Inflammatory macrophage treated with lipopolysaccharide for 4 hours (primary cell): ENCODE measurements at regions not wholly inside any gene's neighbourhood (a gene's known extent, or its start where the extent isn't known, plus 50 kb on each side); places are given as distances from the start of the nearest gene placed in this dataset.

Experiments
- DNase-seq: peaks from one replicate; pipeline ENCODE4 v3.0.0-alpha.2; 2020

DNA sequence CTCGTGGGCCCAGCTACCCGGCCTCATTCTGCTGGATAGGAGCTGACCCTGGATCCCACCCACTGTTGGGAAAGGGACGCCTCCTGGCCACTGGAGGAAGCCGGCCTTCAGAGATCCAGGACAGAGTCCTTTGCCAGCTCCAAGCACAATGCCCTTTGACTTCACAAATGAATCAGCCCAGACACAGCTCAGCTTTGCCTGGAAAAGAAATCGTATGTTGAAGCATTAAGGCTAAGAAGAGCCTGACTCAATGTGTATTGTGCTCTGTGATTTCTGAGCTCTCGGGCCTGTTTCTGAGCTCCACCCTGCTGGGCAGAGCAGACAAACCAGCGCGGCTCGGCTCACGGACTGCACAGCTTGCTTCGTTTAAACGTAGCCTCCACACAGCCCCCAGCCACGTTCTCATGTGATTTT lies 162.9 kb upstream of the APCDD1 start:
- no peak for DNase-seq

DNA sequence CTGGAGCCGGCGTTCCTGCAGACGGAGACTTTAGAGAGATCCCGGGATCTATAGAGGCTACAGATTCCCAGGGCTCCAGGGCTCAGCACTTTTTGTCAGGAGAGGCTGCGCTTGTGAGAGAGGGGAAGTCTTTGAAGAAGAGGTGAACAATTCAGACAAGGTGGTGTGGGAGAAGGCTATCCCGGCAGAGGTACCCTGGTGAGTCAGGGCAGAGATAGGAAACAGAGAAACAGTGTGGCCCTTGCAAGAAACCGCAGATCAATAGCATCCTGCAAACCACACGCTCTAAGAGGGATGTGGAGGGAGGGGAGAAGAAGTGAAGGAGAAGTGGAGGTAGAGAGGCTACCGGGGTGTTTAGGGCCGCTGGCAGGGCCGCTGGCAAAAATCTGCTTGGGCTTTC lies 160.5 kb upstream of the APCDD1 start:
- no peak for DNase-seq

DNA sequence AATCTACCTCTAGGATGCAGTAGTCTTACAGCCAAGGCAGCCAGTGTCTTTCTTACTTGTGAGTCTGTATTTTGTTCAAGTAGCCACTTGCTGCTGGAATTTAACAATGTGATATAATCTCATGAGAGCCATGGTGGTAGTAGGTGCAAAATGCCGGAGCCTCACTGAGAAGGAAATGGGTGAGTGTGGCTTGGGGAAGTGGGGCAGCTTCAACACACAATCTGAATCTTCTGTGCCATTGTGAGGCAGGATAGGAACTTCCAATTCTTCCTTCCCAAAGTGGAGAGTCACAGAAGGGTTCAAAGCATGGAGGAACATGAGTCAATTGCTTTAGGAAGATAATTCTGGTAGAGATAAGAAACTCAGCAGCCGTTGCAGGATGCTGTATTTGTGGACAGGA lies 158.7 kb upstream of the APCDD1 start:
- no peak for DNase-seq

DNA sequence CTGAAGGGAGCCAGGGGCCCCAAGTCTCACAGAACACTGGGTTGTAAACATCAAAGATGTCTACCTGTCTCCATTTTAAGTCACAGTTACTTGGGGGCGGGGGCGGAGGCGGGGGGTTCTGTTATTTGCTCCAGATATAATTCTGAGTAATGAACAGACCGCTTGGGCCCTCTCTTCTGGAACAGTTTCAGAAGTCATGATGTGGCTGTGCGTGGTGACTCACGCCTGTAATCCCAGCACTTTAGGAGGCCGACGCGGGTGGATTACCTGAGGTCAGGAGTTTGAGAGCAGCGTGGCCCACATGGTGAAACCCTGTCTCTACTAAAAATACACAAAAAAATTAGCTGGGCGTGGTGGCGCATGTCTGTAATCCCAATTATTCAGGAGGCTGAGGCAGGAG lies 157.9 kb upstream of the APCDD1 start:
- no peak for DNase-seq

DNA sequence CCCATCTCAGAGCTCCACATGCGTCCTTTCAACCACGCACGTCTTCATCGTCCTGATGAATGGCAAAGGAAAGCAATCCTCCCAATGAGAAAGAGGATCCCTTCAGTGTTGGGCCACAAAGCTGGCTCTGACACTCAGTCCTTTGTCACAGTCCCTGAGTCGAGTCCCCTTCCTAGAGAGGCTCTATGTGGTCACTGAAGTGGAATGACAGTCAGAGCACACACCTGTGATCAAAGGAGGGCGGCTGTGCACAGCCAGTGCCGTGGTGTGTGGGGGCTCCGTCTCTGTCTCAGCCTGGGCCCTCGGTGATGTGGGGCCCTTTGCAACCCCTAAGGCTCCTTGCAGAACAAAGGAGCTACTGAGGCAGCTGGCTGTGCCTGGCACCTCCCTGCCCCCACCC lies 157.3 kb upstream of the APCDD1 start:
- DNase-seq = no peak

DNA sequence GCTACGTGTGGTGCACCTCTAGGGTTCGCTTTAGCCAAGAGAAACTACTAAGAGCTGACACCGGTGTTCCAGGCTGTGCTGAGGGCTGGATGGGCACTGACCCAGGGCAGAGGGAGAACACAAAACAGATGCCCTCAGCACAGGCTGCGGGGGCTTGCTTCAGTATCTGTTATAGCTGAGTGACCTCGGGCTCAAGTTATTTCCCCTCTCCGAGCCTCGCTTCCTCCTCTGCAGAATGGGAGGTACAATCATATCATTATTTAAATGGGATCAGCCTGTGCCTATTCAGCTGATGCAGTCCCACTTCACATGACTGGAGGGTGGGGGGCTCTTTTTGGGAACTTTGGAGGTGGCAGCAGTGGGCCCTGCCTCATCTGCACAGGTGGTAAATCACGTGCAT lies 156.1 kb upstream of the APCDD1 start:
- no peak for DNase-seq

DNA sequence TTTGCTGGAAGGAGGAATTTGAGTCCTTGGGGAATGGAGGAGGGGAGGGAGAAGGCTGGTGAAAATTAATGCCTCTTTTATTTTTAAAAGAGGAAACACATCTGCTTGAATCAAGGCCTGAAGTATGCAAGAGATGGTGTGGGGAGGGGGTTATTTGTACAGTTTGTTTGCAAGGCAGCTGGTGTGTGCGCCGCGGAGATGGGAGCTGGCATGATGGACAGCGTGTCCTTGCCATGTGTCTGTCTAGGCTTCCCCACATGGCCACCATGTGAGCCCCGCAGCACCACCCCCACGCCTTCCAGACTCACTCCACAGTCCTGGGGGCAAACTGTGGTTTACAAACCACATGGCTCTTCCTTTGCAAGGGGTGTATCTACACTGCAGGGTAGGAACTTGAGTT lies 154.8 kb upstream of the APCDD1 start:
- DNase-seq = no peak

DNA sequence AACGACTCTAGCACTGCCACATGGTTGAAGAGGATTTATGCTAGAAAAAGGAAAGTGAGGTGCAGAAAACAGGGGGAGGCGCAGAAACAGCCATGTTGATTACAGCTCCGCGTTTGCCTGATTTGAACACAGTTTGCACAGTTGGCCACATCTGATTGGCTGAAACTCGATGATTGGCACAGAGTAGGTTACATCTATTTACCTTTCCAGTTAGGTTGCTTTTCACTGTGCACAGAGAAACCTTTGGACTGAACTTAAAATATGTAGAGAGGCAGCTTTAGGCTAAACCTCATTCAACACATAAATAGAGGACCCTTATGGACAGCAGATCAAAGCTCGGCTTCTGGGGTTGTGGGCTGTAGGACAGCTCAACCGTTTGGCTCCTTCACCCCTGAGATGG lies 153.7 kb upstream of the APCDD1 start:
- no peak for DNase-seq

DNA sequence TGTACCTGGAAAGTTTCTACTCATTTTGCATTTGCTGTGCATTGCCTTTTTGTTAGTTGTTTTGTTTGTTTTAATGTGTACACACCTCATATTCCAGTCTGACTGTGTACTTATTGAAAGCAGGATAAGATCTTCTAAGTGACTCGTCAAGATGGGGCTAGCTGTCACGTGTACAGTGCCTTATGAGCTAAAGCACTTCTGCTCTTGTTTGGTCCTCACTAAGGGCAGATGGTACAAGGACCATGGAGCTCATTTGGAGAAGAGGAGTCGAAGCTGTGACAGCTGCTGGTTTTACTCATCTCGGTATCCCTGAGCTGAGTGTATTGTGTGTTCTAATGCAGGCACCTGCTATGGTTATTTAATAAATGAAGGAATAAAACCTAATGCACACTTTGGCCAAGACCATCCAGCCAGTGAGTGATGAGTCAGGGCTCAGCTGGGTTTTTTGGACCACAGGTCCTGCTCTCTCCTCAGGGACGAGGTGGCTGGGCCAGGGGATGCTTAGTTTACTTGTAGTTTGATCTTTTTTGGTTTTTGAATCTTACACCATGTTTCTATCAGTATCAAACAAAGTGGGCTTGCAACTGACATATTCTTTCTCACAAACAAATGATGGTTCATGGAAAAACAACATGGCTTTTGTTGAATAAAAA lies 152.5 kb upstream of the APCDD1 start:
- DNase-seq = no peak

DNA sequence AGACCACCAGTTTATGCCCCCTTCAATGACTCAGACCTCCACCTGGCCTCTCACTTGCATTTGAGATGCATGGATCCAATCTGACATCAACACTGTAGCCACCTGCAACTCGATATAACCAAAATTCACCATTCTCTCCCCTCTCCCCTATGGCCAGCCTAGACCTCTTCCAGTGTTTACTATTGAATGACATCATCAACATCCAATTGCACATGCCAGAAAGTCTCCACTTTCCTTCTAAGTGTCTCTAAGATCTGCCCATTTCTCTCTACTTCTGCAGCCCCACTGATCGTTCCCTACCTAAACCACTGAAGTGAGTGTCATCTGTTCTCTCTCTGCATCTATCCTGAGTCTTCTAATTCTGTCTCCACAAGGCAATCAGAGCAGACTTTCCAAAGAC lies 151.3 kb upstream of the APCDD1 start:
- DNase-seq = no peak

DNA sequence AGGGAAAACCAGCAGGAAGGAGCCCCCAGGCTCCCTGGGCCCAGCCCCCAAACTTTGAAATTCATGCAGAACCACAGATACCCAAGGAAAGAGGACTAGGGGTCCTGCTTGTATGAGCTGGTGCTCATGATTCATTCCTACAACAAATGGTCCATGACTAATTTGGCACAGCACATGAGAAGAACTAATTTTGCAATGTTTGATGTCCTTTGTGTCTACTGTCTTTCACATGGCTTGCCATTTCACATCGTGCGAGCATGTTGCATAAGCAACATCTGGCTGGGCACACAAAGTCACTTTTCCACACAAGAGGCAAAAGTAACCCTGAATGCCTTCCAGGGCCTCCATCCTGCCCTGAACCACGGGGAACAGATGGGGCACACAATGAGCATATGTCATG lies 149.6 kb upstream of the APCDD1 start:
- peak; percentile 89 for DNase-seq

DNA sequence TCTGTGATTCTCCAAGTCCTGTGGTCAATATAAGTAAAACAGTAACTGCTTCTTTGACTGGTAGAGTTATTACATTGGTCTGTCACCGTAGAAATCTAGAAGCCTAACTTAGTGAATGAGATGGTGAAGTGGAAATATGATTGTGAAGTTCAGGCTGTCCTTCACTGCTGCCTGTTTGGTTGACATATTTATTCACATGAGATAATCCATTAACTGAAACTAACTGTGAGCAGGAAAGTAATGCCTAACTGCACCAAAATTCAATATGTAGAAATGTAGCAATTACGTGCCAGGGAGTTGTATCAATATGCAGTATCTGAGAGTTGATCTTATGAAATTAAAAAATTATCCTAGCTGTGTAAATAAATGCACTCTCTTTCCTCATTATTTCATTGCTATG lies 147.7 kb upstream of the APCDD1 start:
- no peak for DNase-seq

DNA sequence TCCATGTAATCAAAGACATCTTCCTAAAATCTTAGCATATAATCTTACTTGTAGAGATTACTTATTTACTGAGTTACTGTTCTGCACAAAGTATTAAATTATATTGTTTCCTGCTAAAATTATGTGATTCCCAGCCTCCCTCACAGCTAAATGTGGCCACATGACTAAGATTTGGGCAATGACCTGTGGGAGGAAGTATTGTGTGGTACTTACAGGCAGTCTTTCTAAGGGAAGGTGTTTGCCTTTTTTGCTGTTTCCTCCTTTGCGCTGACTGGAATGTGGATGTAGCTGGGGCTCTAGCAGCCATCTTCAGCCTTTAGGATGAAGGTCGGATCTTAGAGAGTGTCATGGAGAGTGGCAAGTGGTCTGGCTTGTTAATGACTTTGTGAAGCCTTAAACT lies 146.3 kb upstream of the APCDD1 start:
- peak; percentile 54 for DNase-seq

DNA sequence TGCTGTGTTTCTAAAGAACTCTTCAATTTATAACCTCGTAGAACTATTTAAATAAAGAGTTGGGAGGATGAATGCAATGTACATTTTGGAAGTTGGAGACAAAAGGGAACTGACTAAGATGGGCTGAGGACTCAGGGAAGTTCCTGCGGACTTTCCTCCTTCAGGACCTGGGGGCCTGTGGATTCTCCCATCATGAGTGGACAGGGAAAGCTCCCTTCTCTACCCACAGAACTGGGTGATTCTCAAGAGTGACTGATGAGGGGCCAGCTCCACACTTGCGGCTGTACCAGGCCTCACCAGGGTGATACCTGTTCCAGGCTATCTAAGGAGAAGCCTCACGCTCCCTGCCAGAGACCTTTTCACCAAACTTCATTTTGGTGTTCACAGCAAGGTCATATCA lies 143.8 kb upstream of the APCDD1 start:
- DNase-seq = no peak

DNA sequence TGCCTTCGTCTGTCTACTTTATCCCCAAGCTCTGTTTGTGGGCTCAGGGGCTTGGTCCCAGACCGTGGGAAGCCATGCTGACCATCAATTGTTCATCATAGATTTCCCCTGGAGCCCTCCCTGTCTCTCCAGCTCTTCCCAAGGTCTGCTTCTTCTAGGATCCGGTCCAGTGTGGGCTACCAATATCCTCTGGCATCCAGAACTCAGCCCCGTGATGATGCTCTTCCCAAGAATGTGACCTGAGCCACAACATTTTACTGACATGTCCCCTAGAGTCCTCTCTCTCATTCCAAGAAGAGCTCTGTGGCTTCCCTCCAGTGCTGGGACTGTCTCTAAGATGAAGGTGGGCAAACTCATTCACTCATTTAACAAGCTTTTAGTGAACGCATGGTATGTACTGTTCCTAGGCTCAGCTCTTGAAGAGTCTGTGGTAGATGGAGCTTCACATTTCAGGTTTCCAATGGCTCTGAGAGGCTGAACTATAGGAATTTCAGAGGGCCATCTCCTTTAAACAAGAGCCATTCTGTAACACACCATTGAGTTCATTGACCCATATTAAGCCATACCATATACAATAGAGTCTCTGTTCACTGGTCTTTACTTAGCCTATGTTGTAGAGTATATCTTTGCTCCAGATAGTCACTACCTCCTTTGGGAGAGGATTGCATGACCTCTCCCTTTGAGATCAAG lies 142.0 kb upstream of the APCDD1 start:
- no peak for DNase-seq

DNA sequence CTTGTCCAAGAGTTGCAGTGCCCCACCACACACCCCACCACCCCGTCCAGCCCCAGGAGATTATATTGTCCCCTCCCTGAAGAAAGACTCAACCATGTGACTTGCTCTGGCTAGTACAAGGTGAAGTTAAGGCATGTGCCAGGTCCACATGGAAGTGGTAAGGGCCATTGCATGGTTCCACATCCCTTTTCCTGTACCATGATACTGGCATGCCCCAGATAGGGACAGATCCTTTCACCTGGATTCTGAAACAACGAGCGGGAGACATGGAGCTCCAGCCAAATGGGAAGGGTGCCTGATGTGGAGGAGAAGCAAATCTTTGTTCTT lies 141.5 kb upstream of the APCDD1 start:
- DNase-seq = no peak

DNA sequence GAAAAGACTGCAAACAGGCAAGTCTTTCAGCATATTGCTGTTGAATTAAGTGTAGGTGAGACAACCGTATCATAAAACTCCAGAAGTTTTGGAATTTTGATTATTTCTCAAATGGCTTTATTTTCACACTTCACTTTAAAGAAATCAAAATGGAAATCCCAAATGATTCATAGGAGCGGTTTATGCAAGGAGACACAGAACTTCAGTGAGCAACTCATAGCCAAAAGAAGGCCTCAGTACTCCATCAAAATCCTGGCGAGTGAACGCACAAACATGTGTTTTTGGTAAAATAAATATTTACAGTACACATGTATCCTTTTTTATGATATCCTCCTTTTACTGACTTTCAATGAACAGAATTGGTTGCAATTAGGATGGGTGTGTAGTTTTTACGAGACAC lies 140.4 kb upstream of the APCDD1 start:
- no peak for DNase-seq

DNA sequence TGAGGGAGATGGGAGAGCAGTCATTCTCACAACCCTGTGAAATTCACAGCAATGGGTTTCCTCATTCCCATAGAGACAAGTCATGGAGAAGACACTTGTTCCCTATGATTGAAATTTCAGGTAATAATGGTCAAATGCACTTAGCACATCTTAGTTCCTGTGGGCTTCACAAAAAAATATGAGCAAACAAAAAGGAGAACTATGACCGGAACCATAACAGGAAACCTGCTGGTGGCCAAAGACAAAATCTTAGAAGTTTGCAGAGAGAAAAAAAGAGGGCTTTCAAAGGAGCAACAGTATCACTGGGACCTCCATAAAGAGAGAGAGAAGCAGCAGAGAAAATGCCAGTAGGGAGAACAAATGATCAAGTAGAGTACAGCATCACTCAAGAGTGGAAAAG lies 138.9 kb upstream of the APCDD1 start:
- peak; percentile 7 for DNase-seq

DNA sequence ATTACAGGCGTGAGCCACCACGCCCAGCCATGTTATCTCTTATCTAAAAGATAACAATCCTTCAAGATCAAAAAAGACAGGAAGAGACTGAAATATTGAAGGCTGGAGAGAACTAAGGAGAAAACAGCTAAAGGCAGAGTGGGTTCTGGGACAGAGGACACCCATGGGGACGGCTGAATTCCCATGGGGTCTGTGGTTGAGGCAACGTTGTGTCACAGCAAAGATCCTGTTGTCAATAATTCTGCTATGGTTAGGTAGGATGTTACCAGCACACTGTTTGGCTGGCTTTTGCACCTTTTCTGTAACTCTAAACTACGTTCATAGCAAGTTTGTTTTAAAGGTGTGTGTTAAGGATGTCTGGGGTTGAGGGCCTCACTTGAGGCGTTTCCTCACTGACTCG lies 137.7 kb upstream of the APCDD1 start:
- DNase-seq = no peak

DNA sequence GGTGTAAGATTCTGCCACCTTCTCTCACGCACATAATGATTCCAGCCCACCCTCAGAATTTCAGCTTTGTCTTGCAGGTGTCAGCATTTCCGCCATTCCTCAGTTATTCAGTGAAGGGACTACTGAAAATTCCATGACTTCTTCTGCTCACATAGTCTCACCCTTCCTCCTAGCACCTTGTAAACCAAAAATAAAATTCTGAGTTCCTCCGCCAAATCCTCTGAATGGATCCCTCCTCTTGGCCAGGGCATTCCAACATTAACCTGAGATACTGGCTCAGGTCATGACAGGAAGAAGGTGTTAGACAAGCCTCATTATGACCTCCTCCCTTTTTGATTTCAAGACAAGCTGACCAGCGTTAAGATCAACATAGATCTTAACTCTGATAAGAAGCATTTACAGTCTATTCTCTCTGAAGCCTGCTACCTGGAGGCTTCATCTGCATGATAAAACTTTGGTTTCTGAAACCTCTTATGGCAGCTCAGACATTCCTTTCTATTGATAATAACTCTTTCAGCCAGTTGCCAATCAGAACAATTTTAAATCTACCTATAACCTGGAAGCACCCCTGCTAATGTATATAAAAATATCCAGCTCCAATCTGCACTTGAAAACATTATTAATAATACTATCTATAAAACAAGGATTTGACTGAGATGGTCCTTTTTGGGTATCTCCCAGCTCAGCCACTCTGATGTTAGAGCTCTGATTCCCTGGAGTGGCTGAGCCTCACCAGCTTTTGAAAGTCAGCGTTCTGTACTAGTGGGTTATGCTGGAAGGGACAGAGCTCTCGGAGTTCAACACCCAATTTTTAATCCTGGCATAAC lies 136.4 kb upstream of the APCDD1 start:
- DNase-seq = no peak

DNA sequence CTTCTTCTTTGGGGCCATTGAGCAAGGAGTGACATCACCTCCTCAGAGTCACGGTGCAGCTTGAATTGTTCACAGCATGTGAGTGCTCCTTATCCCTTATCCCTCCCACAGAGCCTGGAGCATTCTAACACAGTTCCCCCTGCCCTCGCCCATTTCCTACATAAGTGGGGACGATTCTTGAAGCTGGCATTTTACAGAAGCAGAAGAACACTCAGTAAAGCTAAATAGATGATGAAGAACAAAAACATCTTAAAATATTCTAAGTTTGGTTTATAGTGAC lies 135.8 kb upstream of the APCDD1 start:
- DNase-seq = peak; percentile 63

DNA sequence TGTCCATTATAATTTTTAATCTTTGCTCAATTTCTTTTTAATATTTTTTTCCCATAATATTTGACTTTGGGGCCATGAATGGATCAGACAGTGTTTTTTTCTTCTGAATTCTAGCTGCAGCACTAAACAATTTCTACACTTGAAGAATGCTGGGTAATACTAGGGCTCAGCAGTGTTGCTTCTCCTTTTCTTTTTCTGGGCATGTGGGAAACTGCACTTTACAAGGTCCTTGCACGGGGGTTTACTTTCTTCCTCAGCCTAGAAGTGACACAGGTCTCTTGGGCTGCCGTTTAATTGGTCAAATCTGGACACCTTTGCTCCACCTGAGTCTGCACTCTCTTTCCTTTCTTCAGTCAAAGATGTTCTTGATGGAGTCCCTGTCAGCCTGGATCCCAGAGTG lies 135.4 kb upstream of the APCDD1 start:
- peak; percentile 16 for DNase-seq

DNA sequence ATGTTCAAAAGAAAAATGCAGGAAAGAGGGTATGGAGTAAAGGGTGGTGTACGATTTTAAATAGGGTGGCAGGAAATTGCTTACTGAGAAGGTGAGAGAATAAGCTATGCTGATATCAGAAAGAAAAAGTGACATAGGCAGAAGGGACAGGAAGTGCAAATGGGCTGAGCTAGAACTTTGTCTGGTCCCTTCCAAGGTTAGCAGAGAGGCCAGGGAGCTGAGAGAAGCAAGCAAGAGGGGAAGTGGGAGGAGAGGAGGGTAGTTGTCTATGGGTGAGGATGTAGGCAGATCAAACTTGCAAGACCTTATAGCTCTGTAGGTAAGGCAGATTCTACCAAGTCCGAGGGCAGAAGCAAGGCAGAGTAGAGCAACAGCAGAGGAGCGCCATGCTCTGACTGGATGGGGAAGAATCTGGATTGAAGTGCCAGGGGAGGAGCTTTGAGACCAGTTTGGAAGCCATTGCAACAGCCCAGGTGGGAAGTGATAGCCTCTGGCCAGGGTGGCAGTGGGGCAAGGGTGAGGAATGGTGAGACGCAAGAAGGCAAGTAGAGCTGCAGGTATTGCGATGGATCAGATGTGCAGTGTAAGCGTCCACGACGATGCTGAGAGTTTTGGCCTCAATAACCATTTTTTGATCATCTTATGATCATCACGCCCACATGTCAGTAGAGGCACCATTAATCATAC lies 134.4 kb upstream of the APCDD1 start:
- no peak for DNase-seq

DNA sequence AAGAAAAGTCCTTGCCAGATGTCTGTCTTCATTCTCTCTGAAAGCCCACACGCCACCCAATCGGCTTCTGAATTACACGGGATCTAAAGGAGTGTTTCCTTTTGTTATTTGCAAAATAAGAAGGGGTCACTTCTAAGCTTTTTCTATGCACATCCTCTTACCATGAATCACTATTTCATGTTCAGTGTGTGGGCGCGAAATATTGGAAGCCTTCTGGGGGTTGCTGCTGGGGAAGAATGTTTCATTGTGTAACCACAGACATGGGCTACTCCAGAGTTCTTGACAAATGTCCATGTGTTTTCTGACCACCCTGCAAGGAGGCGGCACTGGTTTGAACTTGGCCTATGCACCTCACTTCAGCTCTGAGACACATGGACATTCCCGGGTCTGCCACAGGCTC lies 133.6 kb upstream of the APCDD1 start:
- DNase-seq = peak; percentile 55
